IMR-90 (cell line): ENCODE measurements at regions not wholly inside any gene's neighbourhood (a gene's known extent, or its start where the extent isn't known, plus 50 kb on each side); places are given as distances from the start of the nearest gene placed in this dataset.

Experiments used
- ATAC-seq: fragments of 200-7000 bp; cut with Tn5 transposase; 2 replicates; pipeline ENCODE4 v1.9.1; 2020; ENCODE audit warnings: low read depth, mild to moderate bottlenecking, moderate library complexity
- BruUV-seq: library from RNA; stranded (reverse); fragments of 400-500 nt; replicated peaks from 2 replicates; lab custom pipeline; 2021; lab: Mats Ljungman, UMichigan
- CTCF ChIA-PET: fragments of 300-600 bp; formaldehyde crosslinking; extraction: SDS; loops from one replicate; lab custom pipeline; 2021; ENCODE audit warnings: antibody characterized with exemption; lab: Yijun Ruan, JAX
- POLR2A ChIA-PET: fragments of 300-600 bp; sonication (Branson Sonifier 250); formaldehyde crosslinking; loops from one replicate; lab custom pipeline; 2022; ENCODE audit warnings: antibody characterized with exemption; ENCODE audit not compliant: unreplicated experiment; lab: Charles Lee
- DNase-seq: peaks from one replicate; pipeline ENCODE4 v3.0.0; 2013
- H2AFZ ChIP-seq: replicated peaks from 2 replicates; pipeline ENCODE3; 2013; ENCODE audit warnings: low read length, mild to moderate bottlenecking; ENCODE audit not compliant: poor library complexity
- H2AK5ac ChIP-seq: 2 replicates; pipeline ENCODE4 v1.6.1; 2013; ENCODE audit warnings: low read depth, low read length, inconsistent platforms
- H2AK9ac ChIP-seq: replicated peaks from 2 replicates; pipeline ENCODE3; 2013; ENCODE audit warnings: mild to moderate bottlenecking, low read depth, low read length, moderate library complexity; ENCODE audit not compliant: poor library complexity
- H2BK120ac ChIP-seq: 2 replicates; pipeline ENCODE4 v1.6.1; 2013; ENCODE audit warnings: low read depth, low read length, inconsistent platforms
- H2BK15ac ChIP-seq: 3 replicates; pipeline ENCODE4 v1.6.1; 2013; ENCODE audit warnings: low read depth, low read length, inconsistent platforms
- H2BK20ac ChIP-seq: 2 replicates; pipeline ENCODE4 v1.6.1; 2013; ENCODE audit warnings: low read depth, mild to moderate bottlenecking, inconsistent platforms, low read length, moderate library complexity
- H2BK5ac ChIP-seq: 2 replicates; pipeline ENCODE4 v1.6.1; 2013; ENCODE audit warnings: mild to moderate bottlenecking, low read depth, low read length, inconsistent platforms; ENCODE audit not compliant: poor library complexity, severe bottlenecking
- H3K14ac ChIP-seq: replicated peaks from 2 replicates; pipeline ENCODE4 v1.6.1; 2013; ENCODE audit warnings: low read depth, low read length, inconsistent platforms
- H3K18ac ChIP-seq: 2 replicates; pipeline ENCODE4 v1.6.1; 2013; ENCODE audit warnings: low read depth, low read length, control low read depth
- H3K23ac ChIP-seq: 2 replicates; pipeline ENCODE4 v1.6.1; 2013; ENCODE audit warnings: low read depth, low read length, inconsistent platforms
- H3K27ac ChIP-seq: 2 replicates; pipeline ENCODE4 v1.5.1; 2013; ENCODE audit warnings: mild to moderate bottlenecking, control low read depth, low read length; ENCODE audit not compliant: insufficient read depth
- H3K27me3 ChIP-seq: 2 replicates; pipeline ENCODE4 v1.6.1; 2013; ENCODE audit warnings: low read length; ENCODE audit not compliant: control insufficient read depth, insufficient read depth
- H3K36me3 ChIP-seq: 2 replicates; pipeline ENCODE4 v1.6.1; 2013; ENCODE audit warnings: low read length, mixed read lengths; ENCODE audit not compliant: control insufficient read depth, insufficient read depth
- H3K4ac ChIP-seq: 2 replicates; pipeline ENCODE4 v1.6.1; 2013; ENCODE audit warnings: low read depth, low read length, inconsistent platforms
- H3K4me1 ChIP-seq: 2 replicates; pipeline ENCODE4 v1.6.1; 2013; ENCODE audit warnings: low read length, mixed read lengths; ENCODE audit not compliant: control insufficient read depth, insufficient read depth
- H3K4me2 ChIP-seq: 2 replicates; pipeline ENCODE4 v1.6.1; 2013; ENCODE audit warnings: low read depth, mild to moderate bottlenecking, control low read depth, low read length, moderate library complexity
- H3K4me3 ChIP-seq: 2 replicates; pipeline ENCODE4 v1.5.1; 2013; ENCODE audit warnings: low read depth, mild to moderate bottlenecking, control low read depth, low read length, moderate library complexity; ENCODE audit not compliant: insufficient read depth
- H3K56ac ChIP-seq: 2 replicates; pipeline ENCODE4 v1.6.1; 2013; ENCODE audit warnings: low read length, inconsistent platforms; ENCODE audit not compliant: insufficient read depth; ENCODE audit errors: extremely low read depth
- H3K79me1 ChIP-seq, 2 experiments: 2 replicates each; pipeline ENCODE4 v1.6.1; 2013; ENCODE audit warnings: low read length in 2 of 2, inconsistent platforms in 1 of 2, low read depth in 1 of 2
- H3K9ac ChIP-seq: 2 replicates; pipeline ENCODE4 v1.6.1; 2013; ENCODE audit warnings: low read depth, low read length, control low read depth
- H3K9me1 ChIP-seq: 2 replicates; pipeline ENCODE4 v1.6.1; 2013; ENCODE audit warnings: low read length, inconsistent platforms; ENCODE audit not compliant: insufficient read depth
- H3K9me3 ChIP-seq: 2 replicates; pipeline ENCODE4 v1.6.1; 2013; ENCODE audit warnings: low read length; ENCODE audit not compliant: control insufficient read depth, insufficient read depth
- H4K20me1 ChIP-seq: 2 replicates; pipeline ENCODE4 v1.6.1; 2013; ENCODE audit warnings: low read length, inconsistent platforms; ENCODE audit not compliant: insufficient read depth
- H4K5ac ChIP-seq: 2 replicates; pipeline ENCODE4 v1.6.1; 2013; ENCODE audit warnings: mild to moderate bottlenecking, low read depth, low read length, control low read depth
- H4K8ac ChIP-seq, 2 experiments: 2 replicates each; pipeline ENCODE4 v1.6.1; 2013; ENCODE audit warnings: low read depth in 2 of 2, low read length in 2 of 2, control low read depth in 1 of 2, inconsistent platforms in 1 of 2
- H4K91ac ChIP-seq: 2 replicates; pipeline ENCODE4 v1.6.1; 2013; ENCODE audit warnings: low read depth, low read length, inconsistent platforms; ENCODE audit not compliant: insufficient read depth
- BHLHE40 ChIP-seq: fragments of 150-350 bp; IDR thresholded peaks from 2 replicates; pipeline ENCODE4 v1.6.1; 2016; ENCODE audit warnings: mild to moderate bottlenecking, low read depth, low read length
- CEBPB ChIP-seq: IDR thresholded peaks from 2 replicates; pipeline ENCODE4 v1.6.1; 2012; ENCODE audit warnings: low read depth, low read length, improper control_type of control experiment
- FOS ChIP-seq: fragments of 150-350 bp; IDR thresholded peaks from 2 replicates; pipeline ENCODE4 v1.6.1; 2016; ENCODE audit warnings: low read depth, low read length
- MAFK ChIP-seq: IDR thresholded peaks from 2 replicates; pipeline ENCODE4 v1.6.1; 2012; ENCODE audit warnings: low read depth, low read length, improper control_type of control experiment
- MXI1 ChIP-seq: IDR thresholded peaks from 2 replicates; pipeline ENCODE4 v1.6.1; 2012; ENCODE audit warnings: low read depth, mild to moderate bottlenecking, low read length, moderate library complexity, borderline replicate concordance
- POLR2A ChIP-seq: IDR thresholded peaks from 2 replicates; pipeline ENCODE4 v1.6.1; 2012; ENCODE audit warnings: mild to moderate bottlenecking, low read depth, low read length
- RCOR1 ChIP-seq: IDR thresholded peaks from 2 replicates; pipeline ENCODE4 v1.6.1; 2012; ENCODE audit warnings: mild to moderate bottlenecking, low read length, improper control_type of control experiment; ENCODE audit not compliant: insufficient replicate concordance
- WGBS, 2 experiments: methylation state at CpG; one replicate each; pipeline versions ENCODE4 v1.1.5 to v1.1.7; 2013; ENCODE audit warnings: missing lambda C conversion rate in 2 of 2; ENCODE audit not compliant: insufficient read length in 1 of 2; ENCODE audit errors: extremely low coverage in 2 of 2; 5-methylcytosine and 5-hydroxymethylcytosine counted together
- dilution Hi-C: fragments of 300-500 bp; cut with HindIII; formaldehyde crosslinking; loops from one replicate; pipeline ENCODE4 v1.14.3; 2018; ENCODE audit warnings: low sequenced_read_pairs; ENCODE audit not compliant: unreplicated experiment
- in situ Hi-C: fragments of 300-500 bp; cut with MboI; formaldehyde crosslinking; loops from 3 replicates; pipeline ENCODE4 v1.14.3; 2019; ENCODE audit warnings: low sequenced_read_pairs, inconsistent platforms, mixed read lengths
- intact Hi-C: fragments of 100-400 bp; cut with micrococcal nuclease; formaldehyde crosslinking; loops from 2 replicates; pipeline ENCODE4 v1.10.0; 2022
- TF ChIP-seq, protein P1 (sequence below): fragments of 150-350 bp; IDR thresholded peaks from 2 replicates; pipeline ENCODE4 v1.6.1; 2016; ENCODE audit warnings: low read depth, mild to moderate bottlenecking, low read length, moderate library complexity, borderline replicate concordance
- TF ChIP-seq, protein P2 (sequence below): fragments of 150-350 bp; IDR thresholded peaks from 2 replicates; pipeline ENCODE4 v1.6.1; 2017; ENCODE audit warnings: mild to moderate bottlenecking, antibody characterized with exemption, low read length, low read depth
- TF ChIP-seq, protein P3 (sequence below): conservative IDR thresholded peaks from 2 replicates; pipeline ENCODE4 v1.5.1; 2012; ENCODE audit warnings: mild to moderate bottlenecking, low read depth, low read length, improper control_type of control experiment

DNA sequence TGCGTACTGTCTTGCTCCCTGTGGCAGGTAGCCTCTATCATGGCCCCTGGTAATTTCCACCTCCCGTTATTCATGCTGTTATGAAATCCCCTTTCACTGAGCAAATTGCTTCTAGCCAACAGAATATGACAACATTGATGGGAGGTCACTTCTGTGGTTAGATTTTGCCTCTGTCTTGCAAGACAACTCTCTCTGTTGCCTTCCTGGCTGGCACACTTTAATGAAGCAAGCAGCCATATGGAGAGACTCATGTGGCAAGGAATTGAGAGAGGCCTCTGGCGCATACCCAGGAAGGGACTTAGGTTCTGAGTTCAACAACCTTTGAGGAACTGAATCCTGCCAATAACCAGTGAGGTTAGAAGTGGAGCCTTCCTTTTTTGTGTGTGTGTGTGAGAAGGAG is 51.8 kb upstream of the GPRC5B start:
- H2BK120ac ChIP-seq, result no peak overlapping the region
- no peak overlapping the region for H2AFZ ChIP-seq
- no peak overlapping the region for H3K27ac ChIP-seq
- H3K4me2 ChIP-seq, result no peak overlapping the region
- dilution Hi-C loops (no loop called here), intact Hi-C loops (no loop called here), in situ Hi-C loops (no loop called here)
- no peak overlapping the region for H2BK5ac ChIP-seq
- DNase-seq (no peak), ATAC-seq (no peak)
- no peak overlapping the region for H3K4me3 ChIP-seq
- H4K8ac ChIP-seq, result no peak overlapping the region
- H3K23ac ChIP-seq, result no peak overlapping the region
- no peaks in the 10 kb centered on the region for H3K9me3 ChIP-seq
- no CpG with 5 or more reads among the region's 3 CpGs for WGBS, 2 experiments
- H3K56ac ChIP-seq, result no peak overlapping the region
- H3K4me1 ChIP-seq, result no peaks in the 10 kb centered on the region
- H4K91ac ChIP-seq, result no peak overlapping the region
- no peak overlapping the region for H3K4ac ChIP-seq
- H3K36me3 ChIP-seq, result no peaks in the 10 kb centered on the region
- POLR2A ChIA-PET, result no interaction called here
- H3K9me1 ChIP-seq, result no peaks in the 10 kb centered on the region
- H3K79me1 ChIP-seq, result no peaks in the 10 kb centered on the region
- H3K9ac ChIP-seq, result no peak overlapping the region
- BruUV-seq, result no TSS peak
- no peak overlapping the region for H2AK9ac ChIP-seq
- no peaks in the 10 kb centered on the region for H3K27me3 ChIP-seq
- no peak overlapping the region for H2AK5ac ChIP-seq
- H4K5ac ChIP-seq, result no peak overlapping the region
- H2BK20ac ChIP-seq, result no peak overlapping the region
- H3K14ac ChIP-seq, result no peak overlapping the region
- TF ChIP-seq FOS (no peak), POLR2A (no peak), MAFK (no peak), MXI1 (no peak), RCOR1 (no peak), BHLHE40 (no peak), CEBPB (no peak)
- TF ChIP-seq, protein P1, sequence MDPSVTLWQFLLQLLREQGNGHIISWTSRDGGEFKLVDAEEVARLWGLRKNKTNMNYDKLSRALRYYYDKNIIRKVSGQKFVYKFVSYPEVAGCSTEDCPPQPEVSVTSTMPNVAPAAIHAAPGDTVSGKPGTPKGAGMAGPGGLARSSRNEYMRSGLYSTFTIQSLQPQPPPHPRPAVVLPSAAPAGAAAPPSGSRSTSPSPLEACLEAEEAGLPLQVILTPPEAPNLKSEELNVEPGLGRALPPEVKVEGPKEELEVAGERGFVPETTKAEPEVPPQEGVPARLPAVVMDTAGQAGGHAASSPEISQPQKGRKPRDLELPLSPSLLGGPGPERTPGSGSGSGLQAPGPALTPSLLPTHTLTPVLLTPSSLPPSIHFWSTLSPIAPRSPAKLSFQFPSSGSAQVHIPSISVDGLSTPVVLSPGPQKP, result no peak
- TF ChIP-seq, protein P2, sequence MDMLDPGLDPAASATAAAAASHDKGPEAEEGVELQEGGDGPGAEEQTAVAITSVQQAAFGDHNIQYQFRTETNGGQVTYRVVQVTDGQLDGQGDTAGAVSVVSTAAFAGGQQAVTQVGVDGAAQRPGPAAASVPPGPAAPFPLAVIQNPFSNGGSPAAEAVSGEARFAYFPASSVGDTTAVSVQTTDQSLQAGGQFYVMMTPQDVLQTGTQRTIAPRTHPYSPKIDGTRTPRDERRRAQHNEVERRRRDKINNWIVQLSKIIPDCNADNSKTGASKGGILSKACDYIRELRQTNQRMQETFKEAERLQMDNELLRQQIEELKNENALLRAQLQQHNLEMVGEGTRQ, result no peak
- TF ChIP-seq, protein P3, sequence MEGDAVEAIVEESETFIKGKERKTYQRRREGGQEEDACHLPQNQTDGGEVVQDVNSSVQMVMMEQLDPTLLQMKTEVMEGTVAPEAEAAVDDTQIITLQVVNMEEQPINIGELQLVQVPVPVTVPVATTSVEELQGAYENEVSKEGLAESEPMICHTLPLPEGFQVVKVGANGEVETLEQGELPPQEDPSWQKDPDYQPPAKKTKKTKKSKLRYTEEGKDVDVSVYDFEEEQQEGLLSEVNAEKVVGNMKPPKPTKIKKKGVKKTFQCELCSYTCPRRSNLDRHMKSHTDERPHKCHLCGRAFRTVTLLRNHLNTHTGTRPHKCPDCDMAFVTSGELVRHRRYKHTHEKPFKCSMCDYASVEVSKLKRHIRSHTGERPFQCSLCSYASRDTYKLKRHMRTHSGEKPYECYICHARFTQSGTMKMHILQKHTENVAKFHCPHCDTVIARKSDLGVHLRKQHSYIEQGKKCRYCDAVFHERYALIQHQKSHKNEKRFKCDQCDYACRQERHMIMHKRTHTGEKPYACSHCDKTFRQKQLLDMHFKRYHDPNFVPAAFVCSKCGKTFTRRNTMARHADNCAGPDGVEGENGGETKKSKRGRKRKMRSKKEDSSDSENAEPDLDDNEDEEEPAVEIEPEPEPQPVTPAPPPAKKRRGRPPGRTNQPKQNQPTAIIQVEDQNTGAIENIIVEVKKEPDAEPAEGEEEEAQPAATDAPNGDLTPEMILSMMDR, result no peak
- H3K18ac ChIP-seq, result no peak overlapping the region
- H4K20me1 ChIP-seq, result no peaks in the 10 kb centered on the region
- H2BK15ac ChIP-seq, result no peak overlapping the region
- CTCF ChIA-PET, result no interaction called here
